DOHH2 (cell line): ENCODE measurements at regions not wholly inside any gene's neighbourhood (a gene's known extent, or its start where the extent isn't known, plus 50 kb on each side); places are given as distances from the start of the nearest gene placed in this dataset.

Experiments used
- H3F3A ChIP-seq: fragments of 200-600 bp; sonication (generic), shearing (Covaris generic); 2 replicates; pipeline ENCODE4 v1.6.0; 2016; ENCODE audit warnings: antibody characterized with exemption, mild to moderate bottlenecking; ENCODE audit not compliant: control insufficient read depth, insufficient read depth
- H3K27ac ChIP-seq: fragments of 200-600 bp; sonication (generic); 2 replicates; pipeline ENCODE4 v1.5.1; 2014; ENCODE audit warnings: low read depth, mild to moderate bottlenecking, low read length, moderate library complexity
- H3K27me3 ChIP-seq: fragments of 200-600 bp; sonication (generic); 2 replicates; pipeline ENCODE4 v1.6.1; 2014; ENCODE audit warnings: mild to moderate bottlenecking, low read length, mixed read lengths; ENCODE audit not compliant: control insufficient read depth
- H3K36me3 ChIP-seq: fragments of 200-600 bp; sonication (generic); 2 replicates; pipeline ENCODE4 v1.6.1; 2014; ENCODE audit warnings: mild to moderate bottlenecking, low read length, moderate library complexity, mixed read lengths; ENCODE audit not compliant: control insufficient read depth
- H3K4me1 ChIP-seq: fragments of 200-600 bp; sonication (generic); 2 replicates; pipeline ENCODE4 v1.6.1; 2014; ENCODE audit warnings: mild to moderate bottlenecking, low read length, mixed read lengths; ENCODE audit not compliant: control insufficient read depth
- H3K4me2 ChIP-seq: fragments of 200-600 bp; sonication (generic); 2 replicates; pipeline ENCODE4 v1.6.0; 2014; ENCODE audit warnings: mild to moderate bottlenecking, low read length, moderate library complexity
- H3K4me3 ChIP-seq: fragments of 200-600 bp; sonication (generic); 2 replicates; pipeline ENCODE4 v1.5.1; 2014; ENCODE audit warnings: mild to moderate bottlenecking, low read length, mixed read lengths
- H3K79me2 ChIP-seq: fragments of 200-600 bp; sonication (generic); 2 replicates; pipeline ENCODE4 v1.6.1; 2014; ENCODE audit warnings: mild to moderate bottlenecking, low read length, mixed read lengths; ENCODE audit not compliant: control insufficient read depth
- H3K9me2 ChIP-seq: fragments of 200-600 bp; sonication (generic); replicated peaks from 2 replicates; pipeline ENCODE4 v1.6.1; 2014; ENCODE audit warnings: mild to moderate bottlenecking, low read length, mixed read lengths; ENCODE audit not compliant: control insufficient read depth
- H3K9me3 ChIP-seq: fragments of 200-600 bp; sonication (generic); 2 replicates; pipeline ENCODE4 v1.6.1; 2014; ENCODE audit warnings: antibody characterized with exemption, low read length, mixed read lengths; ENCODE audit not compliant: control insufficient read depth, insufficient read depth
- H4K20me1 ChIP-seq: fragments of 200-600 bp; sonication (generic); 2 replicates; pipeline ENCODE4 v1.6.0; 2014; ENCODE audit warnings: low read depth, mild to moderate bottlenecking, antibody characterized with exemption, low read length, moderate library complexity; ENCODE audit not compliant: control insufficient read depth, insufficient read depth
- CTCF ChIP-seq: fragments of 200-600 bp; sonication (generic); IDR thresholded peaks from one replicate; pipeline ENCODE4 v1.5.1; 2014; ENCODE audit warnings: antibody characterized with exemption, mild to moderate bottlenecking, low read depth, low read length; ENCODE audit not compliant: poor library complexity, severe bottlenecking
- EZH2phosphoT487 ChIP-seq: fragments of 200-600 bp; sonication (generic); IDR thresholded peaks from 2 replicates; pipeline ENCODE4 v1.6.1; 2017; ENCODE audit warnings: borderline replicate concordance, mild to moderate bottlenecking, antibody characterized with exemption, low read length, moderate library complexity, mixed read lengths

- no peaks in the 10 kb centered on the region for H3K9me2 ChIP-seq
- no peaks in the 10 kb centered on the region for H3K79me2 ChIP-seq
- H3K9me3 ChIP-seq = no peaks in the 10 kb centered on the region
- no peaks in the 10 kb centered on the region for H3F3A ChIP-seq
- H3K4me3 ChIP-seq = no peak overlapping the region
- peaks cover 3% of the 10 kb centered on the region for H3K27me3 ChIP-seq
- H3K36me3 ChIP-seq = no peaks in the 10 kb centered on the region
- H3K4me2 ChIP-seq = no peak overlapping the region
- H3K4me1 ChIP-seq = peaks cover 11% of the 10 kb centered on the region
- TF ChIP-seq EZH2phosphoT487 = no peak
- no peak for TF ChIP-seq CTCF
- no peak overlapping the region for H3K27ac ChIP-seq
- no peaks in the 10 kb centered on the region for H4K20me1 ChIP-seq
These were observed 70.7 kb upstream of the USP24 start for GRCh38 chr1:55285834-55286233.

GRCh38 chr1:55284856-55285255 lies 69.7 kb upstream of the USP24 start:
- Histone ChIP-seq H3F3A (no peaks in the 10 kb centered on the region), H3K9me2 (no peaks in the 10 kb centered on the region), H3K79me2 (no peaks in the 10 kb centered on the region), H4K20me1 (no peaks in the 10 kb centered on the region), H3K4me2 (no peak overlapping the region), H3K36me3 (no peaks in the 10 kb centered on the region), H3K4me3 (no peak overlapping the region), H3K4me1 (peaks cover 11% of the 10 kb centered on the region), H3K27me3 (peaks cover 3% of the 10 kb centered on the region), H3K27ac (no peak overlapping the region), H3K9me3 (no peaks in the 10 kb centered on the region)
- TF ChIP-seq EZH2phosphoT487 (no peak), CTCF (peak; percentile 38)

GRCh38 chr1:55282058-55282457 lies 66.9 kb upstream of the USP24 start:
- Histone ChIP-seq H3F3A (no peaks in the 10 kb centered on the region), H4K20me1 (no peaks in the 10 kb centered on the region), H3K27ac (no peak overlapping the region), H3K4me2 (no peak overlapping the region), H3K4me1 (peaks cover 9% of the 10 kb centered on the region), H3K27me3 (peaks cover 3% of the 10 kb centered on the region; the same call in 1 of the 2 replicates), H3K9me3 (no peaks in the 10 kb centered on the region), H3K36me3 (no peaks in the 10 kb centered on the region), H3K4me3 (no peak overlapping the region), H3K9me2 (no peaks in the 10 kb centered on the region), H3K79me2 (no peaks in the 10 kb centered on the region)
- no peak for TF ChIP-seq EZH2phosphoT487
- no peak for TF ChIP-seq CTCF
